Anterior cingulate cortex (tissue), 58 donors: ENCODE measurements at regions not wholly inside any gene's neighbourhood (a gene's known extent, or its start where the extent isn't known, plus 50 kb on each side); places are given as distances from the start of the nearest gene placed in this dataset.
"Not testable (repeated sequence)": the region's sequence is repeated elsewhere in the genome, so short reads cannot be mapped to it uniquely, and the experiment has no call there.

Experiments used
- DNase-seq, 58 donors: peaks; one replicate each; lab custom pipeline; 2025; lab: John Stamatoyannopoulos, UW

DNA sequence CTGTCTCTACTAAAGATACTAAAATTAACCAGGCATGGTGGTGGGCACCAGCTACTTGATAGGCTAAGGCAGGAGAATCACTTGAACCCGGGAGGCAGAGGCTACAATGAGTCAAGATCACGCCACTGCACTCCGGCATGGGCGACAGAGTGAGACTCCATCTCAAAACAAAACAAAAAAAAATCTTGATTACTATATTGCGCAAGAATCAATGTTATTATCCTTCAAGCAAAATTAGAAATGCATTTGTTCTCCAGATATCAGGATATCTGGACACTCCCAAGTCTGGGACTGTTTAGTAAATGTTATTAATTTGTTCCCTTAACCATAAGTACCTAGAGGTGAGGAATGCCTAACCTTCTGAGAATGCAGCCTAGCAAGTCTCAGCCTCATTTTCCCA, 992.2 kb upstream of the PCDH20 start:
- DNase-seq, result no peak

DNA sequence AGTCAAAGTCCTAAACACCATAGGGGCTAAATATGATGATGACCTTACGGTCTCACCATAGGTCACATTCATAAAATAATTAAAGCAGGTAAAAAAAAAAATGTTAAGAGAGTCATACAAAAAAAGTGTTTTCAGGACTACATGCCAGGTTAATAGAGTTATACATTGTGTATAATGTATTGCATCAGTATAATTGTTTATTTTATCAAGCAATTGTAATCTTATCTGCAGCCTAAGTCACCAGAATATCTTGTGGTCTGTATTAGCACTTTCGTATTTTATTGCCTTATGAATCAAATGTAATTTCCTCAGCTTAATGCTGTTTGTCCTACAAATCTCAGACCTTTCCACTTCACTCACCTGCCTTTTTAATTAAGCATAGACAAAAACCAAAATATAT, 972.9 kb upstream of the PCDH20 start:
- no peak for DNase-seq

GRCh38 chr13:62387647-62388046, 972.0 kb upstream of the PCDH20 start:
- DNase-seq, result peak in 1 of 58 donors; percentile 1

DNA sequence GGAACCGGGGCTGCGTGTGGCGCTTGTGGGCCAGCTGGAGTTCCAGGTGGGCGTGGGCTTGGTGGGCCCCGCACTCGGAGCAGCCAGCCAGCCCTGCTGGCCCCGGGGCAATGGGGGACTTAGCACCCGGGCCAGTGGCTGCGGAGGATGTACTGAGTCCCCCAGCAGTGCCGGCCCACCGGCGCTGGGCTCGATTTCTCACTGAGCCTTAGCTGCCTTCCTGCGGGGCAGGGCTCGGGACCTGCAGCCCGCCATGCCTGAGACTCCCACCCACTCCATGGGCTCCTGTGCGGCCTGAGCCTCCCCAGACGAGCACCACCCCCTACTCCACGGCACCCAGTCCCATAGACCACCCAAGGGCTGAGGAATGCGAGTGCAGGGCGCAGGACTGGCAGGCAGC, 963.6 kb upstream of the PCDH20 start:
- DNase-seq, result not testable (repeated sequence)

GRCh38 chr13:62377838-62378237, 962.2 kb upstream of the PCDH20 start:
- no peak for DNase-seq

DNA sequence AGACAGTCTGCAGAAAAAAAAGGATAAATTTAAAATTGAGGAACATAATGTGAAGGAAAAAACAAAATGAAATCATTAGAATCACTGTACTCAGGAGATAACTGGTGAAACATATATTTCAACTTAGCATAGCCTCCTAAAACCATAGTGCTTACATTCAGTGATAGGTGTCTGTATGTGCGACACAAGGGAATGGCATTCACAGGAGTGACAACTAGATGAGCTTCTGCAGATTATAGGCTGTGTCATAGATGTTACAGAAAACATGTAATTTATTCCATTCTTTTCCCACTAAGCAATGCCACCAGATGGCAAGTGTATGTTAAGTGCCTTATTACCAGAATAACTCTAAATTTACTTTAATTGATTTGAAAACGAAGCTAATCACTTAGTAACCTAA, 960.0 kb upstream of the PCDH20 start:
- DNase-seq, result no peak

DNA sequence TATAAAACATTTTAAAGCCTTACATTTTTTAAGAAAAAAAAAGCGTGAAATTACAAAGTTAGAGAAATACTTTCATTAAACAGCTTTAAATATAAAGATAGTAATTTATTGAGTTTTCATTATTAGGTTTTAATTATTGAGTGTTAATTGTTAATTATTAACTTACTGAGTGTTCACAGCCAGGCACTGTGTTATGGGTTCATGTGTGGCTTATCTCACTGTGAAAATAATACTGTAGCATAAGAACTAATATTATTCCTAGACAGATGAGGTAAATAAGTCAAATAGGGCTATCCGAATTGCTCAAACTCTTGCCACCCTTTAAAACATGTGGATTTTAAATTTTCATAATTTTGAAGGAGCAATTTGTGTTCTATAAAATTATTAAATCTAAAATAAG, 956.1 kb upstream of the PCDH20 start:
- DNase-seq, result no peak

- not testable (repeated sequence) for DNase-seq
Measured at GRCh38 chr13:62367971-62368370, 952.3 kb upstream of the PCDH20 start.

DNA sequence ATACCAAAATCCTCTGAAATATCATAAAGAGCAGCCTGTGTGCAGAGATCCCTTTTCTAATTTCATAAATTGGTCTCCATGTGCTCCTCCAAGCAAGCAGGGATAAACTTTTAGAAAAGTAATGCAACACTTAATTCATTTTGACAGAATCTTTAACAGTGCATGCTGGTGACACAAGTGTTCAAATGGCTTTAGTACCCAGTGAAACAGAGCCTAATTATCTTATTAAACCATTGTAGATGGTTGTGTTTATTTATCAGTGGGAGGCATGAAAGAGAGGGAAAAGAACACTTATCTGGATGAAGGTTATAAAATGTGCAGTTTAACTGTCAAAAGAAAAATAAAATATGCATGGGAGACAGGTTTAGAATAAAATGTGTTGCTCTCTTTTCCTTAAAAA, 945.0 kb upstream of the PCDH20 start:
- no peak for DNase-seq

- no peak for DNase-seq
Measured at GRCh38 chr13:62358646-62358932, 942.9 kb upstream of the PCDH20 start.

- DNase-seq, result no peak
Measured at GRCh38 chr13:62357887-62358645, 942.4 kb upstream of the PCDH20 start.

GRCh38 chr13:62356977-62357376, 941.3 kb upstream of the PCDH20 start:
- no peak for DNase-seq

- DNase-seq, result no peak
Measured at GRCh38 chr13:62337109-62337880, 921.6 kb upstream of the PCDH20 start.

GRCh38 chr13:62336507-62336906, 920.9 kb upstream of the PCDH20 start:
- DNase-seq, result no peak

GRCh38 chr13:62333466-62333865, 917.8 kb upstream of the PCDH20 start:
- no peak for DNase-seq

- no peak for DNase-seq
Measured at GRCh38 chr13:62331384-62331783, 915.7 kb upstream of the PCDH20 start.

- no peak for DNase-seq
Measured at GRCh38 chr13:62327367-62327766, 911.7 kb upstream of the PCDH20 start.

DNA sequence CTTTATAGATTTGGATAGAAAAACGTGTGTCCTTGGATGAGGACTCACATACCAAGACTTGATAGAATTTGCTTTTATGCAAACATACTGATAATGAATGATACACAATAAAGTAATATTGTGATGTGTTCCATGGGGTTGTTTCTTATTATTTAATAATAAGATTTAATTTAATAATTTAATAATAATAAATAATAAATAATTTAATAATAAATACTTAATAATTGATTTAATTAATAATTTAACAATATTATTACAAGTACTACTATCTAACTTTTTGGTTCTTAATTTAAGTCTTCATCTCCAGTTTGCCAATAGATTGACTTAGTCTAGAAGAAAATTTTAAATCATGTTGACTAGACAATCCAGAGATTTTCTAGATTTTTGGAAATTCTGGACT, 909.2 kb upstream of the PCDH20 start:
- no peak for DNase-seq

- no peak for DNase-seq
Measured at GRCh38 chr13:62321895-62322294, 906.2 kb upstream of the PCDH20 start.

DNA sequence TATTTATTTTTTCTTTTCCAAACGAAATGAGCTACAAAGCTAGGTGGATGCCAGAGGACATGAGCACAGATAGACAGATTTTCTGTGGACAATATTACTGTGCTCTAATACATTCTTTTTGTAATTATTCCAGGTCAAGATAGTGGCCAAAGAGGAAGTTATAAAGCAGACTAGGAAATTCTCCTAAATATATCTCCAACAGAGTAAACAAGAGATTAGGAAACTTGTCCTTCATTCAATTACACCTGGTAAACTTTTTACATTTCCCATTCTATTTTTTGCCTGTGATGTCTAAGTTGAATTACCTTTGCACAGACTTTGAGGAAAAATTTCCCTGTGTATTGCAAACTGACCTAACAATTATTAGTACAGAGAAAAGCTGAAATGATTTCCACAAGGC, 905.5 kb upstream of the PCDH20 start:
- DNase-seq, result no peak

GRCh38 chr13:62320129-62321108, 904.8 kb upstream of the PCDH20 start:
- peak in 2 of 58 donors; percentile 23 to 43 for DNase-seq
